Hypothalamus (tissue), 51 donors: ENCODE measurements at regions not wholly inside any gene's neighbourhood (a gene's known extent, or its start where the extent isn't known, plus 50 kb on each side); places are given as distances from the start of the nearest gene placed in this dataset.
"Not testable (repeated sequence)": the region's sequence is repeated elsewhere in the genome, so short reads cannot be mapped to it uniquely, and the experiment has no call there.

Experiments used
- DNase-seq, 51 donors: peaks; one replicate each; lab custom pipeline; 2025; lab: John Stamatoyannopoulos, UW

- DNase-seq, result no peak
Observed at GRCh38 chr7:109577265-109577664, 1007.6 kb downstream of the DNAJB9 start.

GRCh38 chr7:109579901-109580300 lies 1010.2 kb downstream of the DNAJB9 start:
- DNase-seq, result no peak

GRCh38 chr7:109582211-109582610 lies 1012.5 kb downstream of the DNAJB9 start:
- DNase-seq, result no peak

GRCh38 chr7:109596948-109597347 lies 1027.3 kb downstream of the DNAJB9 start:
- not testable (repeated sequence) for DNase-seq

- DNase-seq, result no peak
Observed at GRCh38 chr7:109611656-109612055, 1042.0 kb downstream of the DNAJB9 start.

GRCh38 chr7:109616551-109617069 lies 1046.9 kb downstream of the DNAJB9 start:
- DNase-seq, result no peak

GRCh38 chr7:109622320-109622719 lies 1052.6 kb downstream of the DNAJB9 start:
- DNase-seq, result no peak

GRCh38 chr7:109632890-109633289 lies 1063.2 kb downstream of the DNAJB9 start:
- not testable (repeated sequence) for DNase-seq

- DNase-seq, result no peak
Observed at GRCh38 chr7:109635374-109635773, 1065.7 kb downstream of the DNAJB9 start.

- DNase-seq, result no peak
Observed at GRCh38 chr7:109637428-109637990, 1067.8 kb downstream of the DNAJB9 start.

- no peak for DNase-seq
Observed at GRCh38 chr7:109638321-109638720, 1068.6 kb downstream of the DNAJB9 start.

GRCh38 chr7:109639561-109639960 lies 1069.9 kb downstream of the DNAJB9 start:
- no peak for DNase-seq

- DNase-seq, result no peak
Observed at GRCh38 chr7:109641445-109641844, 1071.8 kb downstream of the DNAJB9 start.

GRCh38 chr7:109646124-109646523 lies 1076.5 kb downstream of the DNAJB9 start:
- DNase-seq, result no peak

- DNase-seq, result not testable (repeated sequence)
Observed at GRCh38 chr7:109646594-109646993, 1076.9 kb downstream of the DNAJB9 start.

GRCh38 chr7:109647263-109647662 lies 1077.6 kb downstream of the DNAJB9 start:
- not testable (repeated sequence) for DNase-seq

- no peak for DNase-seq
Observed at GRCh38 chr7:109659261-109659660, 1089.6 kb downstream of the DNAJB9 start.

GRCh38 chr7:109660401-109660800 lies 1090.7 kb downstream of the DNAJB9 start:
- DNase-seq, result no peak

GRCh38 chr7:109663806-109664205 lies 1094.1 kb downstream of the DNAJB9 start:
- DNase-seq, result no peak

GRCh38 chr7:109687269-109687668 lies 1117.6 kb downstream of the DNAJB9 start:
- DNase-seq, result not testable (repeated sequence)

GRCh38 chr7:109692613-109693012 lies 1122.9 kb downstream of the DNAJB9 start:
- not testable (repeated sequence) for DNase-seq

- no peak for DNase-seq
Observed at GRCh38 chr7:109694149-109695071, 1124.7 kb downstream of the DNAJB9 start.
